CD4-positive, alpha-beta memory T cell (primary cell): ENCODE measurements at regions not wholly inside any gene's neighbourhood (a gene's known extent, or its start where the extent isn't known, plus 50 kb on each side); places are given as distances from the start of the nearest gene placed in this dataset.
"Not testable (repeated sequence)": the region's sequence is repeated elsewhere in the genome, so short reads cannot be mapped to it uniquely, and the experiment has no call there.

Experiments used
- CTCF ChIA-PET: fragments of 350-600 bp; sonication (Branson Sonifier 250); formaldehyde crosslinking; loops from one replicate; lab custom pipeline; 2021; ENCODE audit warnings: inconsistent platforms; ENCODE audit not compliant: partially characterized antibody; lab: Charles Lee
- POLR2A ChIA-PET: fragments of 350-600 bp; sonication (Branson Sonifier 250); formaldehyde crosslinking; loops from one replicate; lab custom pipeline; 2021; ENCODE audit not compliant: partially characterized antibody; lab: Charles Lee
- DNase-seq, 5 donors: peaks; one replicate each; pipeline versions ENCODE4 v3.0.0 to v3.0.0-alpha.2; 2020 to 2022; ENCODE audit warnings: mixed read lengths in 1 of 5
- H3K27ac ChIP-seq: one replicate; pipeline ENCODE4 v1.7.0; 2013; ENCODE audit warnings: low read depth, low read length
- H3K27me3 ChIP-seq: 2 replicates; pipeline ENCODE4 v1.7.0; 2013; ENCODE audit warnings: mild to moderate bottlenecking, low read length, moderate library complexity; ENCODE audit not compliant: insufficient read depth
- H3K36me3 ChIP-seq: 2 replicates; pipeline ENCODE4 v1.7.0; 2013; ENCODE audit warnings: mild to moderate bottlenecking, low read length, moderate library complexity; ENCODE audit not compliant: insufficient read depth
- H3K4me1 ChIP-seq: 2 replicates; pipeline ENCODE4 v1.7.0; 2013; ENCODE audit warnings: mild to moderate bottlenecking, low read length, moderate library complexity; ENCODE audit not compliant: insufficient read depth
- H3K4me3 ChIP-seq, 2 donors: one replicate each; pipeline ENCODE4 v1.7.0; 2013; ENCODE audit warnings: low read length in 2 of 2, mild to moderate bottlenecking in 1 of 2
- H3K9me3 ChIP-seq, 2 donors: one replicate each; pipeline ENCODE4 v1.7.0; 2013; ENCODE audit warnings: low read length in 2 of 2, control low read depth in 1 of 2; ENCODE audit not compliant: control insufficient read depth in 1 of 2
- H3K27ac Mint-ChIP-seq, 7 donors: one replicate each; pipeline ENCODE4 v1.8.0; 2020 to 2021; ENCODE audit warnings: mixed read lengths in 7 of 7, mild to moderate bottlenecking in 6 of 7, inconsistent platforms in 3 of 7, moderate library complexity in 3 of 7
- H3K27me3 Mint-ChIP-seq, 2 donors: one replicate each; pipeline ENCODE4 v1.8.0; 2020 to 2021; ENCODE audit warnings: mixed read lengths in 2 of 2
- H3K36me3 Mint-ChIP-seq, 2 donors: one replicate each; pipeline ENCODE4 v1.8.0; 2020 to 2021; ENCODE audit warnings: mixed read lengths in 2 of 2, inconsistent platforms in 1 of 2, mild to moderate bottlenecking in 1 of 2
- H3K4me1 Mint-ChIP-seq, 4 donors: one replicate each; pipeline ENCODE4 v1.8.0; 2020 to 2021; ENCODE audit warnings: mixed read lengths in 4 of 4, mild to moderate bottlenecking in 1 of 4
- H3K4me3 Mint-ChIP-seq, 8 donors: one replicate each; pipeline ENCODE4 v1.8.0; 2020 to 2021; ENCODE audit warnings: mixed read lengths in 8 of 8, mild to moderate bottlenecking in 7 of 8, moderate library complexity in 6 of 8, inconsistent platforms in 3 of 8
- H3K9me3 Mint-ChIP-seq, 8 donors: one replicate each; pipeline ENCODE4 v1.8.0; 2020 to 2021; ENCODE audit warnings: mixed read lengths in 8 of 8, mild to moderate bottlenecking in 5 of 8, inconsistent platforms in 3 of 8, moderate library complexity in 1 of 8
- intact Hi-C: fragments of 100-400 bp; cut with micrococcal nuclease; formaldehyde crosslinking; loops from one replicate; pipeline ENCODE4 v1.15.1; 2023

GRCh38 chr12:67786086-67786485 lies 137.5 kb downstream of the DYRK2 start:
- no peak overlapping the region for H3K27ac ChIP-seq
- no peak overlapping the region for H3K4me3 ChIP-seq
- CTCF ChIA-PET, result interaction anchor here (0.9 to 1.0 kb wide), 2 partner anchors 9 to 11 kb away, joined by 3 to 4 read pairs; no protein-coding TSS in a partner anchor
- no peaks in the 10 kb centered on the region for H3K36me3 ChIP-seq
- no peaks in the 10 kb centered on the region for H3K27me3 ChIP-seq
- Mint-ChIP-seq H3K4me3 (no peak overlapping the region), H3K9me3 (peaks cover 0 to 11% (median 0%) of the 10 kb centered on the region in 8 donors), H3K36me3 (peaks cover 0 to 1% of the 10 kb centered on the region in 2 donors), H3K27me3 (no peaks in the 10 kb centered on the region), H3K27ac (no peak overlapping the region), H3K4me1 (peaks cover 21 to 29% (median 26%) of the 10 kb centered on the region in 4 donors)
- intact Hi-C loops, result no loop called here
- POLR2A ChIA-PET, result no interaction called here
- peaks cover 14% of the 10 kb centered on the region for H3K4me1 ChIP-seq
- no peak for DNase-seq
- H3K9me3 ChIP-seq, result no peaks in the 10 kb centered on the region

DNA sequence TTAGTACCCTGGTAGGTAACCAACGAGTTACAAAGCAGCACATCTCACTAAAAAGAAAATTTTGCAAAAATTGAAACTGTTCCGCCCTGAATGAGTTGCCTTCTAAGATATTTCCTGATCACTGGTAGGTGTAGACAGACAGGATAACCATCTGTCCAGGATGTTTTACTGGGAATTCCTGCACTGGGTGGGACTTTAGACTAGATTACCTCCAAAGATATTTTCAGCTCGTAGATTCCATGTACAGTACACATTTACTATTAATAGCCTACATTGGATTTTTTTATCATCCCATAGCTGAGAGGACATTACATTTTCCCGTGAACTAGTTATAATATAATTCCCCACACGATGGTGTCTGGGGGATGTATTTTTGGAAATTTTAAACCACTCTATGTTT lies 139.6 kb downstream of the DYRK2 start:
- H3K4me1 ChIP-seq, result peaks cover 8% of the 10 kb centered on the region
- peaks cover 20 to 22% (median 21%) of the 10 kb centered on the region in 4 donors for H3K4me1 Mint-ChIP-seq
- CTCF ChIA-PET, result interaction anchor here (1.0 kb wide), 1 partner anchor 11 kb away, joined by 6 read pairs; no protein-coding TSS in a partner anchor
- peaks cover 0 to 8% of the 10 kb centered on the region in 2 donors for H3K36me3 Mint-ChIP-seq
- H3K9me3 ChIP-seq, result no peaks in the 10 kb centered on the region
- no peak overlapping the region for H3K27ac ChIP-seq
- no peak overlapping the region for H3K4me3 ChIP-seq
- H3K27me3 Mint-ChIP-seq, result peaks cover 0 to 4% of the 10 kb centered on the region in 2 donors
- POLR2A ChIA-PET, result no interaction called here
- no peaks in the 10 kb centered on the region for H3K27me3 ChIP-seq
- H3K9me3 Mint-ChIP-seq, result peaks cover 0 to 15% (median 10%) of the 10 kb centered on the region in 8 donors
- H3K36me3 ChIP-seq, result no peaks in the 10 kb centered on the region
- H3K4me3 Mint-ChIP-seq, result no peak overlapping the region
- intact Hi-C loops, result no loop called here
- no peak for DNase-seq
- H3K27ac Mint-ChIP-seq, result no peak overlapping the region

GRCh38 chr12:67789266-67789665 lies 140.7 kb downstream of the DYRK2 start:
- Mint-ChIP-seq H3K4me1 (peaks cover 11% of the 10 kb centered on the region in 4 donors), H3K36me3 (peaks cover 0 to 8% of the 10 kb centered on the region in 2 donors), H3K27ac (no peak overlapping the region), H3K27me3 (peaks cover 0 to 4% of the 10 kb centered on the region in 2 donors), H3K4me3 (no peak overlapping the region), H3K9me3 (peaks cover 0 to 15% (median 10%) of the 10 kb centered on the region in 8 donors)
- Histone ChIP-seq H3K27me3 (no peaks in the 10 kb centered on the region), H3K36me3 (no peaks in the 10 kb centered on the region), H3K4me3 (no peak overlapping the region), H3K27ac (no peak overlapping the region), H3K9me3 (no peaks in the 10 kb centered on the region), H3K4me1 (no peaks in the 10 kb centered on the region)
- ChIA-PET CTCF (interaction anchor here (1.0 to 1.7 kb wide), 2 partner anchors 9 to 135 kb away, joined by 3 to 6 read pairs; no protein-coding TSS in a partner anchor), POLR2A (no interaction called here)
- no peak for DNase-seq
- intact Hi-C loops, result no loop called here

DNA sequence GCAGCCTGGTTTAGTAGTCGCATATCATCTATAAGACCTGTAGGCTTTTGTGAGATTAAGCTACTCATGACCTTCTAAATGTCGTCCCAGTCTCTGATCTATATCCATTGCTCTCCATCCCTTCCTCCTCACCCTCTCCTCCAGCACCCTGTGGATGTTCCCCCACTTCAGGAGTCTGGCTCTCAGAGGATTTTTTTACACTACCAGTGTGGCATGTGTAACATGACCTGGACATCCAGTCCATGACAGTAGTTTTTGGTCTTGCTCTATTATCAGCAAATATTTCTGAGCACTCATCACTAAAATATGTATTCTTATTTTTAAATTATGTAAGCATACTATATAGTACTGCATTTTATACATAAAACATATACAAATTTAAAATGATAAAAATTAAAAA lies 142.1 kb downstream of the DYRK2 start:
- peaks cover 0 to 15% (median 8%) of the 10 kb centered on the region in 8 donors for H3K9me3 Mint-ChIP-seq
- Histone ChIP-seq H3K4me3 (no peak overlapping the region), H3K9me3 (no peaks in the 10 kb centered on the region), H3K27me3 (no peaks in the 10 kb centered on the region), H3K4me1 (no peaks in the 10 kb centered on the region), H3K36me3 (no peaks in the 10 kb centered on the region), H3K27ac (no peak overlapping the region)
- H3K36me3 Mint-ChIP-seq, result peaks cover 0 to 8% of the 10 kb centered on the region in 2 donors
- H3K27ac Mint-ChIP-seq, result no peak overlapping the region
- peaks cover 0 to 4% of the 10 kb centered on the region in 2 donors for H3K27me3 Mint-ChIP-seq
- peaks cover 2 to 6% (median 5%) of the 10 kb centered on the region in 4 donors for H3K4me1 Mint-ChIP-seq
- CTCF ChIA-PET, result interaction anchor here (1.7 kb wide), 1 partner anchor 136 kb away, joined by 3 read pairs; no protein-coding TSS in a partner anchor
- intact Hi-C loops, result no loop called here
- POLR2A ChIA-PET, result no interaction called here
- no peak for DNase-seq
- no peak overlapping the region for H3K4me3 Mint-ChIP-seq

- CTCF ChIA-PET, result not testable (repeated sequence)
Observed at GRCh38 chr12:67791362-67791761, 142.8 kb downstream of the DYRK2 start.

DNA sequence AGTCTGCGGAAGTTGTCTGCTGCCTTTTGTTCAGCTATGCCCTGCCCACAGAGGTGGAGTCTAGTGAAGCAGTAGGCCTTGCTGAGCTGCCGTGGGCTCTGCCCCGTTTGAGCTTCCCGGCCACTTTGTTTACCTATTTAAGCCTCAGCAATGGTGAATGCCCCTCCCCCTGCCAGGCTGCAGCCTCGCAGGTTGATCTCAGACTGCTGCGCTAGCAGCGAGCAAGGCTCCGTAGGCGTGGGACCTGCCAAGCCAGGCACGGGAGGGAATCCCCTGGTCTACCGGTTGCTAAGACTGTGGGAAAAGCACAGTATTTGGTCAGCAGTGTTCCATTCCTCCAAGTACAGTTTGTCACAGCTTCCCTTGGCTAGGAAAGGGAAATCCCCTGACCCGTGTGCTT lies 143.6 kb downstream of the DYRK2 start:
- peaks cover 0 to 4% of the 10 kb centered on the region in 2 donors for H3K27me3 Mint-ChIP-seq
- peak overlapping the region in 1 of 7 donors; percentile 6 for H3K27ac Mint-ChIP-seq
- intact Hi-C loops, result no loop called here
- peak overlapping the region in 6 of 8 donors; percentile 24 to 59 (median 49) for H3K4me3 Mint-ChIP-seq
- ChIA-PET CTCF (interaction anchor here (0.9 to 1.2 kb wide), 3 partner anchors 15 to 1365 kb away, joined by 3 to 4 read pairs (median 3); no protein-coding TSS in a partner anchor), POLR2A (no interaction called here)
- no peaks in the 10 kb centered on the region for H3K4me1 ChIP-seq
- no peaks in the 10 kb centered on the region for H3K36me3 ChIP-seq
- H3K27me3 ChIP-seq, result no peaks in the 10 kb centered on the region
- no peak overlapping the region for H3K27ac ChIP-seq
- H3K4me1 Mint-ChIP-seq, result peaks cover 0 to 2% (median 0%) of the 10 kb centered on the region in 4 donors
- no peak overlapping the region for H3K4me3 ChIP-seq
- peaks cover 0 to 15% (median 8%) of the 10 kb centered on the region in 8 donors for H3K9me3 Mint-ChIP-seq
- peak in 3 of 5 donors; percentile 10 to 39 (median 22) for DNase-seq
- H3K36me3 Mint-ChIP-seq, result peaks cover 0 to 8% of the 10 kb centered on the region in 2 donors
- no peaks in the 10 kb centered on the region for H3K9me3 ChIP-seq

More at GRCh38 chr12:67791362-67791761, 142.8 kb downstream of the DYRK2 start:
- H3K27ac Mint-ChIP-seq, result peak overlapping the region in 1 of 7 donors; percentile 20
- H3K4me3 Mint-ChIP-seq, H3K27me3 ChIP-seq, H3K4me1 Mint-ChIP-seq, DNase-seq, H3K27ac ChIP-seq, intact Hi-C loops, H3K9me3 ChIP-seq, H3K4me1 ChIP-seq, H3K27me3 Mint-ChIP-seq, H3K36me3 ChIP-seq, POLR2A ChIA-PET, H3K4me3 ChIP-seq, H3K36me3 Mint-ChIP-seq: not testable (repeated sequence)
- H3K9me3 Mint-ChIP-seq, result peaks cover 0 to 15% (median 8%) of the 10 kb centered on the region in 8 donors

DNA sequence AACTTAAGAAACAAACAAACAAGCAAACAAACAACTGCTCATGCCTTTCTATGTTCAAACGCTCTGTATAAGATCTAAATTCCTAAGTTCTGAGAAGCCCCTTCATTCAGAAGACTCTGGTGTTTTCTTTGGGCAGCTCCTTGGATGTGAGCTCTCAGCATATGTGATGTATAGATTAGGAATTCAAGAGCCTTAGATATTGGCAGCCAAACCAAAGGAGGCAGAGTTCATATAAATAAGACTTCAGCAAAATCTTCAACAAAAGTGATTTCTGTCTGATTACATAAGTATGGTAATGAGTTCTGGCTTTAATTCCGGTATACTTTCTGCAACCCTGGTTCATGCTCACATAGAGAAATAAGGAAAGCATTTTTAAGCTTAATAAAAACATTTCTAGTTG lies 145.6 kb downstream of the DYRK2 start:
- H3K4me1 ChIP-seq, result no peaks in the 10 kb centered on the region
- ChIA-PET POLR2A (no interaction called here), CTCF (no interaction called here)
- no peaks in the 10 kb centered on the region for H3K9me3 ChIP-seq
- intact Hi-C loops, result no loop called here
- H3K27me3 ChIP-seq, result no peaks in the 10 kb centered on the region
- Mint-ChIP-seq H3K9me3 (peaks cover 0 to 15% (median 8%) of the 10 kb centered on the region in 8 donors), H3K4me3 (no peak overlapping the region), H3K27me3 (peaks cover 0 to 4% of the 10 kb centered on the region in 2 donors), H3K36me3 (peaks cover 0 to 8% of the 10 kb centered on the region in 2 donors), H3K27ac (no peak overlapping the region), H3K4me1 (peaks cover 0 to 5% (median 3%) of the 10 kb centered on the region in 4 donors)
- no peak for DNase-seq
- no peaks in the 10 kb centered on the region for H3K36me3 ChIP-seq
- no peak overlapping the region for H3K4me3 ChIP-seq
- H3K27ac ChIP-seq, result no peak overlapping the region
